K562 (cell line): ENCODE measurements at regions not wholly inside any gene's neighbourhood (a gene's known extent, or its start where the extent isn't known, plus 50 kb on each side); places are given as distances from the start of the nearest gene placed in this dataset.

Experiments
- ATAC-seq: fragments of 200-7000 bp; cut with Tn5 transposase; 3 replicates; pipeline ENCODE4 v1.9.1; 2020; ENCODE audit warnings: moderate library complexity
- BruUV-seq: library from RNA; stranded (reverse); fragments of 400-500 nt; replicated peaks from 2 replicates; lab custom pipeline; 2021; lab: Mats Ljungman, UMichigan
- CTCF ChIA-PET: fragments of 300-600 bp; formaldehyde crosslinking; extraction: SDS; loops from one replicate; lab custom pipeline; 2021; ENCODE audit warnings: low intra/inter-chr PET ratio; lab: Yijun Ruan, JAX
- POLR2A ChIA-PET: fragments of 300-600, 350-650 bp; sonication (Branson Sonifier 250); formaldehyde crosslinking; extraction: SDS; loops from one replicate; lab custom pipeline; 2021; ENCODE audit warnings: antibody characterized with exemption, inconsistent platforms; lab: Yijun Ruan, JAX
- DNase-seq, 4 experiments: peaks; one replicate each; pipeline versions ENCODE4 v3.0.0 to v3.0.0-alpha.2; 2011 to 2018; ENCODE audit warnings: low spot score in 3 of 4, mixed read lengths in 3 of 4; ENCODE audit errors: extremely low read depth in 1 of 4
- FAIRE-seq: peaks from 2 replicates; lab custom pipeline; 2011; peaks lifted over from hg19 to GRCh38; lab: Jason Lieb, UNC
- H2AFZ ChIP-seq: 2 replicates; pipeline ENCODE4 v1.6.0; 2011; ENCODE audit warnings: low read depth, low read length, control low read depth, inconsistent platforms
- H3K27ac ChIP-seq: fragments of 200-600 bp; 3 replicates; pipeline ENCODE4 v1.8.0; 2011; ENCODE audit warnings: low read depth, mild to moderate bottlenecking, control low read depth, inconsistent platforms, low read length, moderate library complexity, mixed read lengths; ENCODE audit errors: extremely low read depth
- H3K27me3 ChIP-seq, 2 experiments: fragments of 300-600 bp in 1 of 2; 2 replicates in 1 of 2; 3 replicates in 1 of 2; pipeline versions ENCODE4 v1.6.0 to v1.8.0; 2011; ENCODE audit warnings: inconsistent platforms in 2 of 2, low read length in 2 of 2, mild to moderate bottlenecking in 1 of 2, mixed read lengths in 1 of 2, moderate library complexity in 1 of 2; ENCODE audit not compliant: control insufficient read depth in 2 of 2, insufficient read depth in 2 of 2
- H3K36me3 ChIP-seq: fragments of 300-600 bp; 3 replicates; pipeline ENCODE4 v1.8.0; 2011; ENCODE audit warnings: mild to moderate bottlenecking, low read length, inconsistent platforms; ENCODE audit not compliant: control insufficient read depth, insufficient read depth
- H3K4me1 ChIP-seq, 2 experiments: fragments of 200-600 bp in 1 of 2; replicated peaks in 1 of 2; 2 replicates in 1 of 2; 3 replicates in 1 of 2; pipeline versions ENCODE4 v1.5.1 to v1.8.0; 2011; ENCODE audit warnings: inconsistent platforms in 2 of 2, low read length in 2 of 2, mild to moderate bottlenecking in 1 of 2, mixed read lengths in 1 of 2, moderate library complexity in 1 of 2; ENCODE audit not compliant: control insufficient read depth in 2 of 2, insufficient read depth in 2 of 2
- H3K4me2 ChIP-seq: 2 replicates; pipeline ENCODE4 v1.6.1; 2011; ENCODE audit warnings: low read length, control low read depth, inconsistent platforms, mixed read lengths; ENCODE audit not compliant: insufficient read depth
- H3K4me3 ChIP-seq: fragments of 200-600 bp; sonication (generic), shearing (Covaris generic); 2 replicates; pipeline ENCODE4 v1.5.1; 2016; ENCODE audit warnings: control low read depth, inconsistent platforms
- H3K79me2 ChIP-seq: fragments of 200-600 bp; 3 replicates; pipeline ENCODE4 v1.8.0; 2011; ENCODE audit warnings: low read length, inconsistent platforms; ENCODE audit not compliant: control insufficient read depth, insufficient read depth
- H3K9ac ChIP-seq, 2 experiments: 2 replicates each; pipeline versions ENCODE4 v1.6.0 to v1.6.1; 2011; ENCODE audit warnings: low read depth in 2 of 2, low read length in 2 of 2, control low read depth in 1 of 2, inconsistent platforms in 1 of 2, mild to moderate bottlenecking in 1 of 2, mixed read lengths in 1 of 2; ENCODE audit not compliant: insufficient read depth in 1 of 2
- H3K9me1 ChIP-seq: one replicate; pipeline ENCODE4 v1.6.0; 2011; ENCODE audit warnings: inconsistent platforms, mild to moderate bottlenecking, low read length, moderate library complexity; ENCODE audit not compliant: control insufficient read depth, insufficient read depth
- H3K9me3 ChIP-seq: replicated peaks from 2 replicates; pipeline ENCODE4 v1.5.1; 2011; ENCODE audit warnings: low read depth, low read length, inconsistent platforms; ENCODE audit not compliant: control insufficient read depth, insufficient read depth
- H4K20me1 ChIP-seq: replicated peaks from 2 replicates; pipeline ENCODE4 v1.6.1; 2011; ENCODE audit warnings: low read length, inconsistent platforms, mixed read lengths; ENCODE audit not compliant: control insufficient read depth, insufficient read depth
- ASH1L ChIP-seq: fragments of 450-650 bp; IDR thresholded peaks from 2 replicates; pipeline ENCODE4 v1.6.1; 2018; ENCODE audit warnings: borderline replicate concordance, mild to moderate bottlenecking, low read depth; ENCODE audit not compliant: partially characterized antibody
- BACH1 ChIP-seq: fragments of 200-800 bp; sonication (Bioruptor generic); IDR thresholded peaks from 2 replicates; pipeline ENCODE4 v1.6.1; 2016; ENCODE audit warnings: missing genetic modification characterization, missing compliant biosample characterization
- BRD4 ChIP-seq: fragments of 200-600 bp; sonication (generic); IDR thresholded peaks from 2 replicates; pipeline ENCODE4 v1.6.1; 2017; ENCODE audit warnings: inconsistent platforms
- DACH1 ChIP-seq: fragments of 450-650 bp; IDR thresholded peaks from 2 replicates; pipeline ENCODE4 v1.6.1; 2018; ENCODE audit not compliant: partially characterized antibody
- DEAF1 ChIP-seq: fragments of 450-650 bp; formaldehyde crosslinking; IDR thresholded peaks from 2 replicates; pipeline ENCODE4 v1.4.0; 2020; ENCODE audit warnings: mild to moderate bottlenecking, moderate library complexity
- HNRNPK ChIP-seq: fragments of 200-400 bp; formaldehyde crosslinking; IDR thresholded peaks from one replicate; pipeline ENCODE4 v1.6.1; 2018; ENCODE audit warnings: mild to moderate bottlenecking, low read depth, low read length; ENCODE audit not compliant: poor library complexity, severe bottlenecking
- POLR2AphosphoS5 ChIP-seq: IDR thresholded peaks from 2 replicates; pipeline ENCODE4 v1.6.1; 2011; ENCODE audit warnings: mild to moderate bottlenecking, low read depth, low read length, moderate library complexity; ENCODE audit not compliant: control insufficient read depth, insufficient read depth
- SAFB2 ChIP-seq: fragments of 200-400 bp; formaldehyde crosslinking; IDR thresholded peaks from 2 replicates; pipeline ENCODE4 v1.6.1; 2018; ENCODE audit warnings: borderline replicate concordance, low read length, low read depth, moderate library complexity; ENCODE audit not compliant: severe bottlenecking
- SIX5 ChIP-seq, 2 experiments: IDR thresholded peaks; 2 replicates each; pipeline ENCODE4 v1.6.1; 2011; ENCODE audit warnings: low read length in 2 of 2, borderline replicate concordance in 1 of 2, low read depth in 1 of 2, mild to moderate bottlenecking in 1 of 2, moderate library complexity in 1 of 2; ENCODE audit not compliant: insufficient read depth in 1 of 2
- SMAD2 ChIP-seq: fragments of 150-350 bp; IDR thresholded peaks from 2 replicates; pipeline ENCODE4 v1.6.1; 2014; ENCODE audit warnings: low read depth, mild to moderate bottlenecking, low read length
- SREBF1 ChIP-seq: fragments of 150-350 bp; IDR thresholded peaks from 2 replicates; pipeline ENCODE4 v1.6.1; 2014; ENCODE audit warnings: antibody characterized with exemption, low read depth, low read length, borderline replicate concordance
- THAP12 ChIP-seq: fragments of 250-450 bp; sonication (Bioruptor Pico); IDR thresholded peaks from 2 replicates; pipeline ENCODE4 v1.9.0; 2021; ENCODE audit warnings: mild to moderate bottlenecking, inconsistent platforms
- USF2 ChIP-seq: sonication (generic); formaldehyde crosslinking; IDR thresholded peaks from 2 replicates; pipeline ENCODE4 v1.5.0; 2020; ENCODE audit warnings: missing genetic modification reagents
- ZNF384 ChIP-seq: IDR thresholded peaks from 2 replicates; pipeline ENCODE4 v1.6.1; 2012; ENCODE audit warnings: low read depth, low read length, improper control_type of control experiment
- ZNF449 ChIP-seq: fragments of 250-450 bp; sonication (Bioruptor Pico); IDR thresholded peaks from 2 replicates; pipeline ENCODE4 v1.8.0; 2022; ENCODE audit warnings: moderate library complexity, mild to moderate bottlenecking, inconsistent platforms
- ZNF57 ChIP-seq: fragments of 450-650 bp; formaldehyde crosslinking; IDR thresholded peaks from 2 replicates; pipeline ENCODE4 v1.4.0; 2020; ENCODE audit warnings: mild to moderate bottlenecking, moderate library complexity
- ZNF696 ChIP-seq: fragments of 250-450 bp; sonication (Bioruptor Pico); conservative IDR thresholded peaks from 2 replicates; pipeline ENCODE4 v1.4.0; 2020; ENCODE audit warnings: mild to moderate bottlenecking, moderate library complexity
- ZNF699 ChIP-seq: fragments of 250-450 bp; sonication (Bioruptor Pico); IDR thresholded peaks from 2 replicates; pipeline ENCODE4 v1.8.0; 2021; ENCODE audit warnings: mild to moderate bottlenecking, moderate library complexity; ENCODE audit not compliant: insufficient replicate concordance
- WGBS: fragments of 100-300 bp; shearing (Covaris generic); methylation state at CpG from one replicate; pipeline ENCODE4 v1.1.6; 2016; ENCODE audit warnings: low coverage, mixed read lengths; ENCODE audit not compliant: insufficient coverage; ENCODE audit errors: missing lambda C conversion rate; 5-methylcytosine and 5-hydroxymethylcytosine counted together
- in situ Hi-C: fragments of 300-500 bp; cut with MboI; formaldehyde crosslinking; loops from 4 replicates; pipeline ENCODE4 v1.15.0; 2018; ENCODE audit warnings: inconsistent platforms, mixed read lengths
- intact Hi-C: fragments of 100-400 bp; cut with micrococcal nuclease; formaldehyde crosslinking; loops from 2 replicates; pipeline ENCODE4 v1.14.2; 2022

- POLR2A ChIA-PET: no interaction called here
- H3K9ac ChIP-seq: no peak overlapping the region
Observed at GRCh38 chr1:187876775-187877174, 1048.0 kb downstream of the PLA2G4A start.

More at GRCh38 chr1:187876775-187877174, 1048.0 kb downstream of the PLA2G4A start:
- Histone ChIP-seq H3K4me2 (no peak overlapping the region), H4K20me1 (no peaks in the 10 kb centered on the region), H3K27me3 (no peaks in the 10 kb centered on the region), H3K36me3 (no peaks in the 10 kb centered on the region), H3K9me3 (no peaks in the 10 kb centered on the region; the same call in 1 of the 2 replicates), H3K9me1 (no peaks in the 10 kb centered on the region), H3K4me1 (no peaks in the 10 kb centered on the region), H3K27ac (no peak overlapping the region), H2AFZ (no peak overlapping the region), H3K4me3 (no peak overlapping the region), H3K79me2 (no peaks in the 10 kb centered on the region)
- in situ Hi-C loops (no loop called here), intact Hi-C loops (no loop called here)
- BruUV-seq: no TSS peak
- no peak for ATAC-seq
- no peak for DNase-seq
- no peak for TF ChIP-seq ASH1L
- TF ChIP-seq HNRNPK: no peak
- TF ChIP-seq DACH1: no peak
- TF ChIP-seq USF2 (CRISPR knock-in tag): no peak
- no peak for TF ChIP-seq ZNF57
- TF ChIP-seq BACH1 (tag): no peak
- TF ChIP-seq SMAD2: no peak
- no peak for TF ChIP-seq SIX5 (IDR thresholded peaks at IDR 0.05; ENCODE audit: borderline replicate concordance in 1 of 2, insufficient read depth in 1 of 2, low read depth in 1 of 2, low read length in 2 of 2)
- TF ChIP-seq SAFB2: no peak
- TF ChIP-seq THAP12 (CRISPR knock-in tag): no peak
- TF ChIP-seq ZNF699 (CRISPR knock-in tag): no peak
- no peak for TF ChIP-seq POLR2AphosphoS5
- no peak for TF ChIP-seq ZNF696 (CRISPR knock-in tag)
- TF ChIP-seq ZNF449 (CRISPR knock-in tag): no peak
- TF ChIP-seq ZNF384: no peak
- TF ChIP-seq DEAF1 (CRISPR knock-in tag): no peak
- TF ChIP-seq SREBF1: no peak
- no peak for TF ChIP-seq BRD4
- CTCF ChIA-PET: no interaction called here
- WGBS: 0% methylated on average over 2 of the region's 2 CpGs
- FAIRE-seq: no peak
